Right cardiac atrium (tissue), 5 donors: ENCODE measurements at regions not wholly inside any gene's neighbourhood (a gene's known extent, or its start where the extent isn't known, plus 50 kb on each side); places are given as distances from the start of the nearest gene placed in this dataset.

Source experiments
- ATAC-seq, 2 donors: fragments of 200-7000 bp; cut with Tn5 transposase; one replicate each; pipeline versions ENCODE4 v1.8.0 to v1.9.1; 2020; ENCODE audit warnings: moderate library complexity in 2 of 2, mild to moderate bottlenecking in 1 of 2
- DNase-seq, 3 donors: peaks; one replicate each; pipeline ENCODE4 v3.0.0-alpha.2; 2020
- H3K27ac ChIP-seq: one replicate; pipeline ENCODE4 v1.5.1; 2013; ENCODE audit warnings: mild to moderate bottlenecking, low read length, control low read depth, moderate library complexity
- H3K27me3 ChIP-seq: one replicate; pipeline ENCODE4 v1.6.1; 2013; ENCODE audit not compliant: control insufficient read depth, insufficient read depth
- H3K4me1 ChIP-seq: one replicate; pipeline ENCODE4 v1.6.1; 2013; ENCODE audit warnings: low read length; ENCODE audit not compliant: control insufficient read depth, insufficient read depth
- H3K4me3 ChIP-seq: one replicate; pipeline ENCODE4 v1.5.1; 2013; ENCODE audit warnings: low read length, control low read depth
- H3K9me3 ChIP-seq: one replicate; pipeline ENCODE4 v1.6.1; 2013; ENCODE audit warnings: low read length; ENCODE audit not compliant: control insufficient read depth
- WGBS: extraction: QIAGEN DNeasy Blood & Tissue Kit; methylation state at CpG from one replicate; pipeline ENCODE4 v1.1.7; 2013; 5-methylcytosine and 5-hydroxymethylcytosine counted together
- intact Hi-C, 4 donors: fragments of 100-400 bp; cut with DNase I; formaldehyde crosslinking; loops; one replicate each; pipeline versions ENCODE4 v1.11.0 to v1.14.0; 2022 to 2023
- donor health status: healthy with polysubstance abuse.
- donor health status: DM: no; HTN: yes; CAD: no.
- donor health status: DM: no; HTN: no; CAD: no.
- donor health status: DM: no; HTN: yes; CAD: no; lungs with severe emphysema.
- donor health status: DM: yes; HTN: yes; CAD: no.

DNA sequence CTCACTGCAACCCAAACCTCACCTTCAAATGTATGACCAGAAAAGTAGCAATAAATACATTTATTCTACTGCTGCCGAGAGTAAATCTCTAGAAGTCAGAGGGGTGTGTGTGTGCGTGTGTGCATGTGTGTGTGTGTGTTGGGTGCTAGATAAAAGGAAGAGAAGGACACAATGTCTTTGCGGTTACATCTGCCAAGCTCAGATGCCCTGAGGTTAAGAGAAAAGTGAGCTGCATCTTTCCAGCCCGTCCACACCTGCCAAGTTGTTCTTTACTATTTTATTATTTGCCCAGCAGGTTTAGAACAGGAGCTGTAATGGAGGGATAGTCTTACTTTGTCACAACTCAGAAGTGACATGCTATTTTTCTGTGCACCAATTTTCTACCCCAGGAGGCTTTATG lies 54.5 kb upstream of the ANKFN1 start:
- DNase-seq (no peak), ATAC-seq (no peak)
- no peaks in the 10 kb centered on the region for H3K27me3 ChIP-seq
- no peaks in the 10 kb centered on the region for H3K9me3 ChIP-seq
- no peak overlapping the region for H3K27ac ChIP-seq
- H3K4me1 ChIP-seq = no peaks in the 10 kb centered on the region
- 79% methylated on average over 4 of the region's 4 CpGs for WGBS
- intact Hi-C loops = no loop called here
- no peak overlapping the region for H3K4me3 ChIP-seq

DNA sequence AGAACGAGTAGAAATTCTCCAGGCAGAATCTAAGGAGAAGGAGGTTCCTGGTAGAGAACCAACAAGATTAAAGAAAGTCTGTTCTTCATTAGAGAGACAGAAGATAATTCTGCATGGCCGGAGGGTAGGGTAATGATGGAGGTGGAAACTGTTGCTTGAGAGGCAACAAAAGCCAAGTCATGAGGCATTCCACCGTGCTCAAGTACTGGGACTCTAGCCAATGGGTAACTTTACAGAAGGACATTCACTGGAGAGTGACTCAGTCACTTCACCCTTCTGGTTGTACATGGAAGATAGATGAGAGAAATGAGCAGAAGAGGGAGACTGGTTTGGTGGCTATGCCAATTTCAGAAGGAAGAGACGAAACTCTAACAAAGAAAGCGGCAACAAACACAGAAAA lies 53.6 kb upstream of the ANKFN1 start:
- ATAC-seq = no peak
- H3K4me1 ChIP-seq = no peaks in the 10 kb centered on the region
- H3K27ac ChIP-seq = no peak overlapping the region
- WGBS = 71% methylated on average over 5 of the region's 5 CpGs
- intact Hi-C loops = no loop called here
- no peak for DNase-seq
- H3K9me3 ChIP-seq = no peaks in the 10 kb centered on the region
- H3K27me3 ChIP-seq = no peaks in the 10 kb centered on the region
- no peak overlapping the region for H3K4me3 ChIP-seq
